ENCODE measurements at regions not wholly inside any gene's neighbourhood (a gene's known extent, or its start where the extent isn't known, plus 50 kb on each side); places are given as distances from the start of the nearest gene placed in this dataset.
"Not testable (repeated sequence)": the region's sequence is repeated elsewhere in the genome, so short reads cannot be mapped to it uniquely, and the experiment has no call there.

DNA sequence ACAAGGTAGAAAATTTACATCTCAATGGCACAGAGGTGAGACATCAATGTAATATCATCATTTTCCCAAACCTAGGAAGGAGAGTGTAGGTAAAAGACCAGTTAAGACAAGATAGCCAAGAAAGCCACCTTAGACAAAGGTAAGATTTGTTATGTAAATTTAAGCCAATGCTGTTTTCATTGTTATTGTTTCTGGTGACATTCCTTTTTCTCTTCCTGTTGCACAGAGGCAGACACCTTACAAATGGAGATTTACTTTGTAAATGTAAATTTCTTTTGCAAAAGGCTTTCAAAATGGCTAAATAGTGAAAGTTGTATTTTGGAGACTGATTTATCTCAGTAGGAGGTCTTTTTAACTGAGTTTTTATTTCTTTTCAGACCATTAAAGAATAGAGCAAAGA lies 159.1 kb downstream of the YIPF5 start:
- no peak for DNase-seq

DNA sequence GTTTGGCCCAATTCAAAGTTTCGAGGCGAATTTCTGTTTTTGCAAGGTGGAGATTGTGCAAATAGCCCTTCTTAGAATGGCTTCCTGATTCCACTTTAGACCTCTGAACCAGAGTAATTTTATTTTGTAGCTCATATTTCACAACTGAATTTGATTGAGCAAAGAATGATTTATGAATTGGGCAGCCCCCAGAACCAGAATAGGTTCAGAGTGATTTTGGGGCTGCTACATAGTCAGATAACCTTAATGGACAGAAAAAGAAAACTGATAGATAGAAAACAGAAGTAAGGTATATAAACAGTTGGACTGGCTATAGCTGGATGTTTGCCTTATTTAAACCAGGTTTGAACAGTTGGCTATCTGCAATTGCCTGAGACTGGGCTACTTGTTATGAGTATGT lies 156.6 kb downstream of the YIPF5 start:
- no peak for DNase-seq

DNA sequence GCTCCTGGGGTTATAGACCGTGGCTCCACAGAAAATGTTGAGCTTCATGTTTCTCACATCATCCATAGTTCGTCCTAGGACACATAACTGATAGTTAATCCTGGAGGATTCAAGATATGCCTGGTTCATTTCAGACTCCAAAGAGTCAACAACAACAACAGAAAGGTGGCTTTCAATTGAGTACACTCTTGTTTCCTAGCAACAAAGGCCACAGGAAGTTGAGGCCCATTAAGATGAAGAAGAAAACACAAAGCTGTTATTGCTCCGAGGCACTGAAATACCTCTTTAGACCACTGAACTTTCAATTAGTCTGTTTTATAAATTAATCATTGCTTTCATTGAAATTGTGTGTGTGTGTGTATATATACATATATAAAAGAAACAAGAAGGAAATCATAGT lies 154.5 kb downstream of the YIPF5 start:
- no peak for DNase-seq

DNA sequence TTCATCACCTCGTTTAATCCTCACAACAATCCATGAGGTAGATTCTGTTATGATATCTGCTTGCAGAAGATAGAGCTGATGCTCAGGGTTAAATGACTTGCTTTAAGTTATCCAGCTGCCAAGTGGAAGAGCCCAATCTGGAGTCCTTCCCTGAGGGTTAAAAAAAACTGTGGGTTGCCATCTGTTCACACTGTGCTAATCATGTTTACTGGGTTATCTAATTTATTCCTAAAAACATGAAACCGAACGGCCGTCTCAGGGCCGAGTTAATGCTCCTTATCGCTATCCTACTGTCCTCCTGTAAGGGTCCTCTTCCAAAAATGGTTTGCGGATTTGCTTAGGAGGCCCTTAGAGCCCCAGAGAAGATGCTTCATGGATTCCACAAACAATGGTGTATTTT lies 153.3 kb downstream of the YIPF5 start:
- DNase-seq: no peak

DNA sequence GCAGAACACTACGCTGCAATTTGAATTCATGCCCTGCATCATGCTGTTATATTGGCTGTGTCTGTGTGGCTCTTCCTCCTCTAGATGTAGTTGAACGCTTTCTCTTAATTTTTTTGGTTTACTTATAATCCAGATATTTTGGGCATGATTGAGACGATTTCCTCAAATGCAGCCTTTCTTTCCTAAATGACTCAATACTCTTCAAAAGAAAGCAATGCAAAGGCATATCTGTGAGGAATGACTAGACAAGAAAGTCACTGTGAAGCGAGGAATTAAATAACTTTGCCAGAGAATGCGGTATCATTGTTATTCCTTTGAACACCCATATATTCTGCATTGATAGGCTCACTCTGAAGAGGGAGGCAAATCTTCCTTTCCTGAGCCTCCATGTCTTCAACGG lies 152.8 kb downstream of the YIPF5 start:
- no peak for DNase-seq

DNA sequence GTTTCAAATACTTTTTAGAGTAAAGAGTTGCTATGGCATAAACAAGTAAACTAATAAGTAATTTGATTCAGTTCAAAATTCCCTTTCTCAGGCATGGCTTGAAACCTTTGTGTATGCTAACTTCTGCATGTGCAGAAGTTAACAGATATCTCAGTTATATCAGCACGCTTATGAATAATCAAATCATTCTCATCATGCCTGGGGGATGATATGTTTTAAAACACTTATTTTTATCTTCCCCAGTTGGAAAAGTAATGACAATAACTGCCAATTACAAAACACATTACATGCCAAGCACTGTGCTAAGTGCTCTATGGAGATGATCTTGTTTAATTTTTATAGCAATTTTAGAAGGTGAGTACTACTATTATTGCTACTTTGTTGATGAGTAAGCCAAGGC lies 146.4 kb downstream of the YIPF5 start:
- DNase-seq: no peak

DNA sequence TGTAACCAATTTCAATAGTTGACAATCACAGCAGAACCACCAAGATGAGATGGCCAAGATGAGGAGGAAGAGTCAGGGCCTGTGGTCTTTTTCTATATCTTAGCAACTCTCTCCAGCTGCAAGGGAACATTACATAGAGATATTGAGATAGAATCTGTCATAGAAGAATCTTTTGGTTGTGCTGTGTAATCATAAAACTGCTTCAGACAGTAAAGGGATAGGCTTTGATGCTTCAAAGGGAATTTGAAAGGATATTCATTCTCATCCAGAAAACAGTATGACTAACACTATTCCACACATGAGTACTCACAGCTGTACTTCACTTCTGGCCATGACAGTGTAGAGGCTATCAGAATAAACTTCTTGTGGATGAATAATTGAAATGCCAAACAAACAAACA lies 145.9 kb downstream of the YIPF5 start:
- DNase-seq: no peak

DNA sequence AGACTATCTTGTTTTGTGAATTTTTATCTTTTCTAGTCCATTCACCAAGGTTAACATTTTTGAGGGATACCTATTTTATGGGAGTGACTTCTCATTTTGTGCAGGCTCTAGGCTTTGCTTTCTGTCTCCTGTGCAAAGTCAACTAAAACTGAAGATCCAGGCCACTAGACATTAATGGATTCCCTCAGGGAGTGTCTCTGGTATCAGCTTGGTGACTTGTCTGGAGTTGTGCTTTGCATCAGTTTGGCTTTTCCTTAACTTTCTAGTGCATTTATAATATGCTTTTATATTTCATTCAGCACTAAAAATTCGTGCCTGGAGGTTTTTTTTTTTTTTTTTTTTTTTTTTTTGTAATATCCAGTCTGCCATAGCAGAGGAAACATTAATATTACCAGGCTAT lies 144.2 kb downstream of the YIPF5 start:
- no peak for DNase-seq

DNA sequence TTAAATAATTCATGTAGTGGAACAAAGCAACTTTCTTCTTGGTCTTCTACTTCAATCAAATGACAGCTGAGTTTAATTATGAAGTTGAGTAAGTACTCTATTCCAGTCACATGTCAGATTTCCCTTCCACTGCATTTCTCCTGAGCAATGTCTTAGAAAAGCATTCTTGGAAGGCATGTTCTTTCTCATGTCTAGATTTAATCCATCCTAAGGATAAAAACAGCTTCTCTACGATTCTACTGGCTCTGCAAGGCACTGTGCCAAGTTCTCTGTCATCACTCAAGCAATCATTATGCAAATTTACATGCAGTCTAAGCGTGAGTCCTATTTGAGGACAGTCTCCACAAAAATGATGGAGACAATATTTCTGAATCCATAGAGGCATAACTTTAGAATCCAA lies 142.4 kb downstream of the YIPF5 start:
- DNase-seq: no peak

DNA sequence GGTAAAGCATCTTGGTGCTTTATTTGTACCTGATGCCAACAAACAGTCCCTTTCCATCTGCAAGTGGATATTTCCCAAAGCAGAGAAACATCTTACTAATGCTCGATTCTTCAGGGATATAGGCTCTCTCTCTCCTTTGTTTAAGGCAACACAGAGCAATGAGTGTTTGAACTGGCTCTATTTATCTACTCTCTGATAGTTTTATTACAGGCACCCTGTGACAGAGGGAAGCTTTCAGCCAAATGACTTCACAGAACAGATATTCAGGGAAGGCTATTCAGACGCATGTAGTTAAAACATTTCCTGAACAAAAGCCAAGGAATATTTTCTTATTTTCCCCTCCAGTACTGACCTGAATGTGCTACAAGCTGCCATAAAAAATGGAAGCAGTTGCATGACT lies 141.8 kb downstream of the YIPF5 start:
- DNase-seq: peak in 1 of 2 experiments; percentile 14

DNA sequence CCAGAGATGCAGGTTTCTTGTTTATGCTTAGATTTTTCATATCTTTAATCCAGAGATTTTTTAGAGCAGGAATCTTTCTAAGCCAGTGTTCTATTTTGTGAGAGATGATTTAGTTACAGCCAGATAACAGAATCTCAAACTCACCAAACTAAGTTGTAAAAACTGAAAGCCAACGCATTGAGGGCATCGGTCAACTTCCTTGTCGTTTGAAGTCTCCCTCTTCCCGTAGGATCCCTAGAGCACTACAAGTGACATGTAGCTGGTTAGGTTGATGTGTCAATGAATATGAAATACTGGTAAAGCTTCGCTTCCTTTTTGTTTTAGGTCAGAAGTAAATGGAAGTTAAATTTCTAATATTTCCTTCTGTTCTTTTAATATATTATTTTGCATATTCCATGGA lies 139.6 kb downstream of the YIPF5 start:
- no peak for DNase-seq

DNA sequence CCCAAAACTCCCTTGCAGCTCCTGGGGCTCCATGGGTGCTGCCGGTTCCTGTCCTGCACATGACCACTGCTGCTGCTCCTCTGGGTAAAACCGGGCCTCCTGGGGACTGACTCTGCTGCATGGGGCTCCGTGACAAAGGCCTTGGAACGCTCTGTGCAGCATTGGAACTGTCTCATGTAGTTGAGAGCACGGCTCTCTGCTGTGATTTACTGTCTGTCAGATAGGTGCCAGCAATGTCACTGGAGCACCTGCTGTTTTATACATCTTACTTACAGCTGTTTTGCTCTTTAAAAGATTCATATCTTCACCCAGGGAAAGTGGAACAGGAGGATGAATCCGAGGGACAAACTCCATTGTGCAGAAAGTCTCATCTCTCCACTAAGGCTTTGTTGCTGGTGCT lies 138.1 kb downstream of the YIPF5 start:
- peak; percentile 35 to 38 for DNase-seq

DNA sequence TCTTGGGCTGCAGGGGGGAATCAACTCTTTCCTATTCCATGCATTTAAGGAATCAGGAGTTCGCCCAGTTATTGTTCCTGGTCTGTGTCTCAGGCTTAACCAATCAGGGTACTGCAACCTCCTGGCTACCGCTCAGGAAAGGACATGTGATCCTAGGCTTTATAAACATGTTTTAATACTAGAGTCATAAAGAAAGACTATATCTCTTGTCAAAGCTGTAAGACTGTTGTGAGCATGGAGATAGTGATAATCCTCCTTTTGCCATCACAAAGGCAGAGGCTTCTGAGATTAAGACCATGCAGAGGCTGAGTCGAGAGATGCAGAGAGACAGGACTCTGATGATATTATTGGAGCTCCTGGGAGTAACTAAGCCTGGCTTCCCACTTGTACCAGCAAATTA lies 137.0 kb downstream of the YIPF5 start:
- no peak for DNase-seq

DNA sequence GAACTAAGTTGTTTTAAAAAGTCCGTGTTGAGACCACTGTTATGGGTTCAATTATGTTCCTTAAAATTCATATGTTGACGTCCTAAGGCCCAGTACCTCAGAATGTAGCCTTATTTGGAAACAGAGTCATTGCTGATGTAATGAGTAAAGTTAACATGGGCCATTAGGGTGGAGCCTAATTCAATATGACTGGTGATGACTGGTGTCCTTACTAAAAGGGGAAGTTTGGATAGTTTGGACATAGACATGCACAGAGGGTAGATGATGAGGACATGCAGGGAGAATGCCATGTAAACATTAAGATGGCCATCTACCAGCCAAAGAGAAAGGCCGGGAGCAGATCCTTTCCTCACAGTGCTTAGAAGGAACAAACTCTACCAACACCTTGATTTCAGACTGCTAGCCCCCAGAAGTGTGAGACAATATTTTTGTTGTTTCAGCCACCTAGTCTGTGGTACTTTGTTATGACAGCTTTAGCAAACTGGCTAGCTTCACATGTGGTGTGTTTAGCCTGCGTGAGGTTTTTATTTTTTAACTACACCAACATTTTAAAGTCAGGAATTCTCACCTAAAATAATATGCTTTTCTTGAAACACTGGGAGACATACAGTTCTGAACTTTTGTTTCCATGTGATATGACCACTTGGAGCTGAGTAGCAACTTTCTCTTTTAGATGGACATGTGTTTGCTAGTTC lies 135.3 kb downstream of the YIPF5 start:
- no peak for DNase-seq

DNA sequence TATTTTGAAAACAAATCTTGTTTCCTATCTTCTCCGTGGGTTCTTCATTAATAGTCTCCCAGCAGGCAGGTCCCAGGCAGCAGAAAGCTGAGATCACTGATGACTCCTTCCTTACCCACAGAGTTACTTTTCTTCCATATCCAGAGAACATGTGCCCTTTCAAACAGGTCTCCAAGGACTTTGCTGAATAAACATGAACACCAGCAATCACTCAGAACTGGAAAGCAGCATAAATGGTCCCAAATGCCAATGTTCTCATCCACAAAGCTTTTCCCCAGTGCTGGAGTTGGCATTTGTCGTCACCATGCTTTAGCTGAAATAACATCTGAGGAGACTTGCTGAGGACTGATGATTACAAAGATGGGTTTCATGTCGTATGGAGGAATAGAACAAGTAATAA lies 134.0 kb downstream of the YIPF5 start:
- DNase-seq: no peak

DNA sequence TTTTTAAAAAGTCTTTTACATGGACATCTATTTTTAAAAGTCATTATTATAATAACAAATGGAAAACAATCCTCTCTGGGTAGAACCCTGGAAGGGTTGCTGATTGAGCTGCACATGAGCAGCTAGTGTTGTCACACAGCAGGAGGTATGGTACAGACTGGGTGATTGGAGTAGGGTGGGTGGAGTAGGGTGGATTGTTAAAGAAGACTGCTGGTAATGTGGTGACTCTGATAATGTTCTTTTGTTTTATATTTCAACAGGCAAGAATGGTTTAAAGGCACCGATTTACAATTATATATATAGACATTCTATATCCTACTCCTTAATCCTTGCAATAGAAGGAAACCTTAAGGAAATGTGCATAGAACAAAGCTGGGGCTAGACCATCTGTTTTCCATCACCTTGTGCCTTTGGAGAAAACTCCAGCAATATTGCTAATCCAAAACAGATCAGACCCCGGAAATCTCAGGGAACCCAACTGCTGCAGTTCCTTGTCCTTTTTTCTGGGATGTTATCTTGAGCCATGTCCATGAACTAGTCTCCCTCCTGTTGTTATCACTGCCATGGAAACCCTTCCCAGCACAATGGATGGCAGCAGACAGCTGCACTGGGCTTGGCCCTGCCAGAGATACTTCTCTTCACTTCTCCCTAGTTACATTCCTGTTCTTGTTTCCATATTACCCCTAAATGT lies 129.7 kb downstream of the YIPF5 start:
- DNase-seq: no peak

DNA sequence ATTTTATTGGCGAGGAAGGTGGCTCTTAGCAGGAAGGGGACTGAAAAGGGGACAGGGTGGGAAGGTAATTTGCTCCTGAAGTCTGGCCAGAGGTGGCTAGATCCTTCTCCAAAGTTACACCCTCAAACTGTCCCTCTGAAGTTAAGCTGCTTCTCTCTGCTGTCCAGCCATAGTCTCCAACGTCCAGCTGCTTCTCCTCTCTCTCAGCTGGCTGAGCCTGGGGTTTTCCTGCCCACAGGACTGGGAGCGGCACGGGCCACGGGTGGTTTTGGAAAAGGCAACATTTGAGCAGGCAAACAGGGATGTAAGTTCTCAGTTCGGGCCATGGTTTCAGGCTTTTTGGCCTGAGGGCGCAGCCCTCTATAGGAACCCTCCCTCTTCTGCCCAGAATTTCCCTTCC lies 128.3 kb downstream of the YIPF5 start:
- DNase-seq: no peak

DNA sequence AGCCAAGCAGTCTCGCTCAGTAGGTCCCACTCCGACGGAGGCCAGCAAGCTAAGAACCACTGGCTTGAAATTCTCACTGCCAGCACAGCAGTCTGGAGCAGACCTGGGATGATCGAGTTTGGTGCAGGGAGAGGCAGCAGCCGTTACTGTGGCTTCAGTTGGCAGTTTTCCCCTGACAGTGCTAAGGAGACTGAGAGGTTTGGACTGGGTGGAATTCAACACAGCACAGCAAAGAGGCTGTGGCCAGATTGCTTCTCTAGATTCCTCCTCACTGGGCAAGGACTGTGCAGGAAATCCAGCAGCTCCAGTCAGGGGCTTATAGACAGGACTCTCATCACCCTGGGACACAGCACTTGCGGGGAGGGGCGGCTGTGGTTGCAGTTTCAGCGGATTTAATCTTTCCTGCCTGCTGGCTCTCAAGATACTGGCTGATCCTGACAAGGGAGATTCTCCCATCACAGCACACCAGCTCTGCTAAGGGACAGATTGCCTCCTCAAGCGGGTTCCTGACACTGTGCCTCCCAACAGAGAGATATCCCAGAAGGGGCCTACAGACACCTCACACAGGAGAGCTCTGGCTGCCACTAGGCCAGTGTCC lies 122.1 kb downstream of the YIPF5 start:
- no peak for DNase-seq

DNA sequence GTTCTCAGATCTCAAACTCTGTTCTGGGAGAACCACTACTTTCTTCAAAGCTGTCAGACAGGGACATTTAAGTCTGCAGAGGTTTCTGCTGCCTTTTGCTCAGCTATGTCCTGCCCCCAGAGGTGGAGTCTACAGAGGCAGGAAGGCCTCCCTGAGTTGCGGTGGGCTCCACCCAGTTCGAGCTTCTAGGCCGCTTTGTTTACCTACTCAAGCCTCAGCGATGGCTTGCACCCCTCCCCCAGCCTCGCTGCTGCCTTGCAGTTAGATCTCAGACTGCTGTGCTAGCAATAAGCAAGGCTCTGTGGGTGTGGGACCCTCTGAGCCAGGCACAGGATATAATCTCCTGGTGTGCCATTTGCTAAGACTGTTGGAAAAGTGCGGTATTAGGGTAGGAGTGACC lies 115.1 kb downstream of the YIPF5 start:
- not testable (repeated sequence) for DNase-seq

DNA sequence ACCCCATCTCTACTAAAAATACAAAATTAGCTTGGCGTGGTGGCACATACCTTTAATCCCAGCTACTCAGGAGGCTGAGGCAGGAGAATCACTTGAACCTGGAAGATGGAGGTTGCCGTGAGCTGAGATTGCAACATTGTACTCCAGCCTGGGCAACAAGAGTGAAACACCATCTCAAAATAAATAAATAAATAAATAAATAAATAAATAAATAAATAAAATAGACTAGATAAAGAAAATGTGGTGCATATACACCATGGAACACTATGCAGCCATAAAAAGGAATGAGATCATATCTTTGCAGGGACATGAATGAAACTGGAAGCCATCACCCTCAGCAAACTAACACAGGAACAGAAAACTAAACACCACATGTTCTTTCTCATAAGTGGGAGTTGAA lies 110.4 kb downstream of the YIPF5 start:
- not testable (repeated sequence) for DNase-seq

DNA sequence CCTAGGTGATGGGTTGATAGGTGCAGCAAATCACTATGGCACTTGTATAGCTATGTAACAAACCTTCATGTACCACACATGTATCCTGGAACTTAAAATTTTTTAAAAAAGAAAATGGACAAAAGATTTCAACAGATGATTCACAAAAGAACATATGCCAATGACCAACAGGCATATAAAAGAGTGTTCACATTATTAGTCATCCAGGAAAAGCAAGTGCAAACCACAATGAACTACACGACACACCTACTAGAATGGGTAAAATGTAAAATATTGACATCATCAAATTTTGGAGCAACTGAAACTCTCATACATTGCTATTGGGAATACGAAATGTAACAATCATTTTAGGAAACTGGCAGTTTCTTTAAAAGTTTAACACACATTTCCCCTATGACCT lies 109.9 kb downstream of the YIPF5 start:
- no peak for DNase-seq

DNA sequence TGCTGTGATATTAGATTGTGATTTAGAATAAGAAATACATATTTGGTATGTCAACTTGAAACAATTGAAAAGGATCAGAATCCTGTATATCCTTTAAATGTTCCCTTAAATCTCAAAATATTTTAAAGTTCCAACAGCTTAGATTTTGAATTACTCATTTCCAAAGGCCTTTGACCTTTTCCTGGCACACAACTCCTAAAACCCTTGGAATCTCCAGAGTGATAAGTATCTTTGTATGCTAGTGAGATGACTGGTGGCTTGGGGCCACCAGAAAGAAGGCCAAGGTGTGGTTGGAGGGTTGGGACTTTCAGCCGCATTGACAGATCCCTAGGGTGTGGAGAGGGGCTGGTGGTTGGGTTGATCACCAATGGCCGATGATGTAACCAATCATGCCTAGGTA lies 104.7 kb downstream of the YIPF5 start:
- no peak for DNase-seq

DNA sequence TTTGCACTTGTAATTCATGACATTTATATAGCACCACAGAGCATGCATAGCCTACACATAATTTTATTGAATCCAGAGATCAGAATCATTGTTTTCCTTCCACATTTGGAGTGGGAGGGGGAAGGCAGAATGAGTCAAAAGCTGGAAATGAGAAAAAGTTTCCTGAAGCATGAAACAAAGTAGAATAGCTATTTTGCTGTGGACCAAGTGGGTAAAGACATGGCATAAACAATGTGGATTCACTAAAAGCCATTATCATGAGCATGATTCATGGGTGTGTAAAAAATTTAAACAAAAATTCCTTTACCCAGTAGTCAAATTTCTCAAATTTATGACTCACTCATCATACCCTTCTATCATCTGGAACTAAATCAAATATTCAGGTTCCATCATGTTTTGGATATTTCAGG lies 97.9 kb downstream of the YIPF5 start:
- no peak for DNase-seq

DNA sequence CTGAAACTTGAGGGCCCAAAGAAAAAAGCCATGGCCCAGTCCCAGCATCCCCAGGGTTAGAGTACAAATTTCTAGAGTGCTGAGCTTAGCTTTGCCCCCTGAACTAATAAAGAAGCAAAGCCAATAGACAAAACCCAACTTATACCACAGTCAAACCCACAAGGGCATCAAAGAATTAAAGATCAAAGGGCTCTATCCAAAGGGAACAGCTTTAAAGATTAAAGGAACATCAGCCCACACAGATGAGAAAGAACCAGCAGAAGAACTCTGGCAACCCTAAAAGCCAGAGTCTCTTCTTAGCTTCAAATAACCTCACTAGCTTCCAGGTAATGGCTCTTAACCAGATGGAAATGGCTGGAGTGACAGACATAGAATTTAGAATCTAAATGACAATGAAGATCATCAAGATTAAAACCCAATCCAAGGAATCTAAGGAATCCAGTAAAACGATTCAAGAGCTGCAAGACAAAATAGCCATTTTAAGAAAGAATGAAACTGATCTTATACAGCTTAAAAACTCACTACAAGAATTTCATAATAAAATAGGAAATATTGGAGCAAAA lies 93.9 kb downstream of the YIPF5 start:
- DNase-seq: no peak
